ENCODE measurements at regions not wholly inside any gene's neighbourhood (a gene's known extent, or its start where the extent isn't known, plus 50 kb on each side); places are given as distances from the start of the nearest gene placed in this dataset.

DNA sequence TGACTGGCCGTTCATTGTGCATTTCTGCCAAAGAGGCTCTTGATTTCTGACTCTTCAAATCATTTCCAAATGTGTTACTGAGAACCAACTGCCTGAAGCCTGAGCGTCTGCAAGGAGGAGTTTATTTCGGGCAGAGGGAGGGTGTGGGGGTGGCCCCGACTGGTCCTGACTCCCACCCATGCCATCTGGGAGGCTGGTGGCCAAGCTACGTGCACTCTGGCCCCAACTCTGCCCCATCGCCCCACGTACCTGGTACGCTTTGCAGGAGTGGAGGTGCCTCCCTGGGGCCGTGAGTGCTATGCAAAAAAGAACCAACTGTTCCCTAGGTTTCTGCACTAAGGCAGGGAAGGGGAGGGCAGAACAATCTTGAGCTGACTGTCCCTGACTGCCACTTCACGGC lies 846.8 kb downstream of the BRD1 start (continued):
- TF ChIP-seq AHR (CRISPR knock-in tag; IDR thresholded peaks at IDR 0.05) (no peak), ZFP82 (CRISPR knock-in tag; IDR thresholded peaks at IDR 0.05; ENCODE audit: borderline replicate concordance) (no peak)

DNA sequence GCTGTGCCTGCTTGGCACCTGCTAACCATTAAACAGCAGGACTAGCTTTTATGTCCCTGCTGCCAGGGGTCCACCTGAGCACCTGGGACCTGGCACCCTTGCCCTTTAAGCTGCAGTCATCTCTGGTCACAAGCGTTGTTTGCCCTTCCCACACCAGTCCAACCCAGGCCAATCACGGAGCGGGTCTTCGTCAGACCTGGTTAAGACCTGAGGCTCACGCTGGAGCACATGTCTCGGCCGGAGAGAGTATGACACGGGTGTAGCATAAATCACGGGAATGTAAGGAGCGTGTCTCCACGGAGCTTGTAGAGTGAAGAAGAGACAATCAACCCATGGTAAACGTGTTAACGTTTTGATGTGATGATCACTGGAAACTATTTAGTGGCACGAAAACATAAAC lies 847.3 kb downstream of the BRD1 start:
- TF ChIP-seq ZNF12 (CRISPR knock-in tag; IDR thresholded peaks at IDR 0.05) (no peak), USF2 (IDR thresholded peaks at IDR 0.05; ENCODE audit: low read depth, low read length) (no peak), USF2 (CRISPR knock-in tag; IDR thresholded peaks at IDR 0.05; ENCODE audit: borderline replicate concordance) (no peak), CHCHD3 (CRISPR knock-in tag; IDR thresholded peaks at IDR 0.05) (no peak)
- H2AFZ ChIP-seq (ENCODE audit: low read length) = no peak overlapping the region
- 28% methylated on average over 12 of the region's 14 CpGs for WGBS (ENCODE audit: low lambda C conversion rate)
- intact Hi-C loops (cut with micrococcal nuclease; ENCODE audit: unreplicated experiment) (no loop called here), in situ Hi-C loops (cut with HindIII; ENCODE audit: extremely low pct_ligation_motif_present, low pct_unique_long_range_greater_than_20kb) (no loop called here)
- no peak for DNase-seq (ENCODE audit: low spot score)
- H3K27me3 ChIP-seq (ENCODE audit: control insufficient read depth in 1 of 2, insufficient read depth in 2 of 2, low read length in 2 of 2) = peaks cover 8 to 34% of the 10 kb centered on the region in 2 experiments
- ChIA-PET POLR2A (no interaction called here), CTCF (ENCODE audit: low intra/inter-chr PET ratio, low total read pairs) (interaction anchor here (1.5 kb wide), 1 partner anchor 324 kb away, joined by 4 read pairs; no protein-coding TSS in a partner anchor)
- no peak for ATAC-seq
- BruUV-seq (replicated peaks) = no TSS peak
- H3K4me2 ChIP-seq (ENCODE audit: low read depth, low read length) = no peak overlapping the region
- H3K79me2 ChIP-seq (ENCODE audit: insufficient read depth, low read length) = no peaks in the 10 kb centered on the region
- no peaks in the 10 kb centered on the region for H3K36me3 ChIP-seq (replicated peaks in 1 of 2; ENCODE audit: control insufficient read depth in 1 of 2, insufficient read depth in 2 of 2, low read length in 2 of 2)
- H3K27ac ChIP-seq (ENCODE audit: extremely low read length, insufficient read depth, low read length) = no peak overlapping the region
- H3K9me3 ChIP-seq (ENCODE audit: low read length) = no peaks in the 10 kb centered on the region
- no peak for FAIRE-seq
- H3K9ac ChIP-seq (ENCODE audit: insufficient read depth, low read depth, low read length) = no peak overlapping the region
- no peak overlapping the region for H3K4me3 ChIP-seq (replicated peaks in 1 of 3; ENCODE audit: insufficient read depth in 1 of 3, low read depth in 2 of 3, low read length in 3 of 3)
- no peaks in the 10 kb centered on the region for H4K20me1 ChIP-seq (ENCODE audit: insufficient read depth, low read length)
- peaks cover 9% of the 10 kb centered on the region; the same call in 1 of the 2 replicates for H3K4me1 ChIP-seq (ENCODE audit: insufficient read depth, low read length)

Measured in HepG2 (cell line).